AG08396 (cell line): ENCODE measurements at regions not wholly inside any gene's neighbourhood (a gene's known extent, or its start where the extent isn't known, plus 50 kb on each side); places are given as distances from the start of the nearest gene placed in this dataset.

Experiments used
- DNase-seq: peaks from one replicate; pipeline ENCODE4 v3.0.0; 2012; ENCODE audit warnings: low spot score, mixed read lengths

GRCh38 chr20:54364365-54364764 is 111.0 kb upstream of the DOK5 start:
- no peak for DNase-seq

GRCh38 chr20:54364919-54365318 is 110.5 kb upstream of the DOK5 start:
- no peak for DNase-seq

GRCh38 chr20:54366669-54367344 is 108.6 kb upstream of the DOK5 start:
- DNase-seq = no peak

- no peak for DNase-seq
Measured at GRCh38 chr20:54368570-54368969, 106.8 kb upstream of the DOK5 start.

GRCh38 chr20:54372313-54372712 is 103.1 kb upstream of the DOK5 start:
- DNase-seq = no peak

GRCh38 chr20:54377992-54378773 is 97.2 kb upstream of the DOK5 start:
- DNase-seq = no peak

GRCh38 chr20:54379893-54380584 is 95.4 kb upstream of the DOK5 start:
- DNase-seq = no peak

- DNase-seq = no peak
Measured at GRCh38 chr20:54382419-54382818, 93.0 kb upstream of the DOK5 start.

GRCh38 chr20:54385746-54386145 is 89.6 kb upstream of the DOK5 start:
- no peak for DNase-seq

- DNase-seq = no peak
Measured at GRCh38 chr20:54389596-54390280, 85.7 kb upstream of the DOK5 start.

GRCh38 chr20:54397292-54398140 is 77.9 kb upstream of the DOK5 start:
- DNase-seq = no peak

- no peak for DNase-seq
Measured at GRCh38 chr20:54398814-54399213, 76.6 kb upstream of the DOK5 start.

GRCh38 chr20:54405540-54405939 is 69.9 kb upstream of the DOK5 start:
- DNase-seq = no peak

- no peak for DNase-seq
Measured at GRCh38 chr20:54407459-54407858, 67.9 kb upstream of the DOK5 start.

- DNase-seq = no peak
Measured at GRCh38 chr20:54415967-54416366, 59.4 kb upstream of the DOK5 start.

GRCh38 chr20:54416770-54417169 is 58.6 kb upstream of the DOK5 start:
- DNase-seq = no peak

- DNase-seq = no peak
Measured at GRCh38 chr20:54419531-54419930, 55.9 kb upstream of the DOK5 start.
